BJ (cell line): ENCODE measurements at regions not wholly inside any gene's neighbourhood (a gene's known extent, or its start where the extent isn't known, plus 50 kb on each side); places are given as distances from the start of the nearest gene placed in this dataset.

ENCODE experiments used
- CTCF ChIA-PET: fragments of 350-600 bp; formaldehyde crosslinking; extraction: SDS; loops from one replicate; lab custom pipeline; 2021; ENCODE audit warnings: antibody characterized with exemption, inconsistent platforms; lab: Yijun Ruan, JAX
- POLR2A ChIA-PET: fragments of 300-600 bp; sonication (Branson Sonifier 250); formaldehyde crosslinking; extraction: SDS; loops from one replicate; lab custom pipeline; 2021; ENCODE audit warnings: antibody characterized with exemption; lab: Charles Lee
- DNase-seq: peaks from one replicate; pipeline ENCODE4 v3.0.0-alpha.2; 2011; ENCODE audit warnings: low read depth
- H3K27me3 ChIP-seq: 2 replicates; pipeline ENCODE4 v1.6.0; 2011; ENCODE audit warnings: low read length; ENCODE audit not compliant: control insufficient read depth, insufficient read depth
- H3K36me3 ChIP-seq: 2 replicates; pipeline ENCODE4 v1.5.1; 2011; ENCODE audit warnings: low read length; ENCODE audit not compliant: control insufficient read depth, insufficient read depth
- H3K4me3 ChIP-seq: 2 replicates; pipeline ENCODE4 v1.5.1; 2011; ENCODE audit warnings: low read depth, mild to moderate bottlenecking, control low read depth, low read length
- CTCF ChIP-seq: IDR thresholded peaks from 2 replicates; pipeline ENCODE4 v1.5.1; 2011; ENCODE audit warnings: low read depth, mild to moderate bottlenecking, control low read depth, inconsistent platforms, low read length, moderate library complexity; ENCODE audit not compliant: insufficient read depth

- no peak overlapping the region for H3K4me3 ChIP-seq
- no peak for DNase-seq
- no peaks in the 10 kb centered on the region for H3K27me3 ChIP-seq
- TF ChIP-seq CTCF = no peak
- CTCF ChIA-PET = interaction anchor here (0.5 kb wide), 1 partner anchor 351 kb away, joined by 3 read pairs; no protein-coding TSS in a partner anchor
- H3K36me3 ChIP-seq = no peaks in the 10 kb centered on the region
- POLR2A ChIA-PET = no interaction called here
Observed at GRCh38 chr5:117945258-117945657, 1043.1 kb downstream of the DTWD2 start.

- ChIA-PET CTCF (no interaction called here), POLR2A (no interaction called here)
- peak; percentile 60 for DNase-seq
- H3K36me3 ChIP-seq = no peaks in the 10 kb centered on the region
- no peak overlapping the region for H3K4me3 ChIP-seq
- TF ChIP-seq CTCF = no peak
- no peaks in the 10 kb centered on the region for H3K27me3 ChIP-seq
Observed at GRCh38 chr5:117943541-117943940, 1044.8 kb downstream of the DTWD2 start.

GRCh38 chr5:117942861-117943519, 1045.4 kb downstream of the DTWD2 start:
- TF ChIP-seq CTCF = no peak
- no peaks in the 10 kb centered on the region for H3K27me3 ChIP-seq
- H3K4me3 ChIP-seq = no peak overlapping the region
- DNase-seq = no peak
- ChIA-PET POLR2A (no interaction called here), CTCF (no interaction called here)
- H3K36me3 ChIP-seq = no peaks in the 10 kb centered on the region

GRCh38 chr5:117893211-117893610, 1095.1 kb downstream of the DTWD2 start:
- H3K36me3 ChIP-seq = no peaks in the 10 kb centered on the region
- no peak overlapping the region for H3K4me3 ChIP-seq
- H3K27me3 ChIP-seq = no peaks in the 10 kb centered on the region
- no peak for DNase-seq
- ChIA-PET POLR2A (no interaction called here), CTCF (interaction anchor here (0.6 kb wide), 1 partner anchor 65 kb away, joined by 4 read pairs; no protein-coding TSS in a partner anchor)
- TF ChIP-seq CTCF = no peak

- Histone ChIP-seq H3K27me3 (no peaks in the 10 kb centered on the region), H3K36me3 (no peaks in the 10 kb centered on the region), H3K4me3 (no peak overlapping the region)
- no peak for TF ChIP-seq CTCF
- POLR2A ChIA-PET = no interaction called here
- CTCF ChIA-PET = no interaction called here
- no peak for DNase-seq
Observed at GRCh38 chr5:117892360-117892759, 1096.0 kb downstream of the DTWD2 start.
